Stimulated activated CD4-positive, alpha-beta T cell treated with anti-CD3 and anti-CD28 coated beads, Interleukin-4, amount 100 ng/mL, for 1 hour (primary cell): ENCODE measurements at regions not wholly inside any gene's neighbourhood (a gene's known extent, or its start where the extent isn't known, plus 50 kb on each side); places are given as distances from the start of the nearest gene placed in this dataset.
"Not testable (repeated sequence)": the region's sequence is repeated elsewhere in the genome, so short reads cannot be mapped to it uniquely, and the experiment has no call there.

Experiments used
- DNase-seq: peaks from one replicate; pipeline ENCODE4 v3.0.0-alpha.2; 2020

DNA sequence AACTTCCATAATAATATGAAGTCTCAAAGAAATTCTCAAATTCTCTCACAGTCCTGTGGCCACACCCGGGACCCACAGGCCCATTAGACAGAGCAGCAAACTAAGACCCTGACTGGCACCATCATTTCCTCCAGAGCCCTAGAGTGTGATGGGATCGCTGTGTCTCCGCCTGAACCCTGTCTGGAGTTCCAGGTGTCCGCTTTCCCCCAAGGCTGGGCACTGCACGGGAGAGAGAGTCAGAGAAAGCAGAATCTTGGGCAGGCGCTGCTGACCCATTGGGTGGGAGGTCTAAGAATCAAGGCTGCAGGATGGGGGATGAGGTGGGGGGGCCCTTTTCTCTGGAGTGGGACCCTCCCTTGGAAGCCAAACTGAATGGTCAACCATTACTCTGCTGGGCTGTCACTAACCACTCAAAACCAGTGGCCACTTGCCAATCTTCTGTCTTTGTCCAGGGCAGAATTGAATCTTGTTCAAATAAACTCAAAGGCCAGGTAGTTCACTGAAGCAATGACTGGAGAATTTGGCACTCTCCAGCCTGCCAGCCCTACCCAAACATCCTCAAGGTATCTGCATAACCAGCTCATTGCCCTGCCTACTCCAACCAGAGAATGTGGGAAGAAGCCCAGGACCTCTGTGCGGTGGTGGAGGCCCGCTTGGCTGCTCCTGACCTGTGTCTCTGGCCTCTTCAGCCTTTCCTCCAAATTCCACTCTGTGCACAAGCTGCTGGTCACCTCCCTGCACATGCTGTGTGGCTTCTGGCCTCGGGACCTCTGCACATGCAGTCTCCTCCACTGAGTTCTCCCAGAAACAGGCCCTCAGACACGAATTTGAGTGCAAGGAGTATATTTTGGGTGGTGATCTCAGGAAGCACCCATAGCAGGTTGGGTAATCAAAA is 141.1 kb downstream of the CEBPB start:
- DNase-seq: no peak

DNA sequence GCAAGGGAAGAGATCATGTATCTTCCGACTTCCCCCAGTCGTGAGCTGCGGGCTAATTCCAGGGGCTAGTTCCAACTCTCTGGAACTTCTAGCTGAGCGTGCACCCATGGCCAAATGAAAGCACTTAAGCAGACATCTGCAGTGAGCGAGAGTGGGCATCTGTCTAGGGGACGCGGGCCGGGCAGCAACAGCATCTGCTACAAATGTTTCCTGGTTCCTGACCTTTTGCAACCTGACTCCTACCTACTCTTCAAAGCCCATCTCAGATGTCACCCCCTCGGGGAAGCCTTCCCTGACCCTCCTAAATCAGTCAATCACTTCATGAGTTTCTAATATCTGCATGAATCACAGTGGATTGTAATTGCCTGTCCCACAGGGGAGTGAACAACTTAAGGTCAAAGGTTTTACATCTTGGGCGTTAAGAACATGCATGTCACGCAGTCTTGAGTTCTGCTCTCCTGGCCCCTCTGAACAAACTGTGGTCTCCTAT is 141.9 kb downstream of the CEBPB start:
- DNase-seq: no peak

DNA sequence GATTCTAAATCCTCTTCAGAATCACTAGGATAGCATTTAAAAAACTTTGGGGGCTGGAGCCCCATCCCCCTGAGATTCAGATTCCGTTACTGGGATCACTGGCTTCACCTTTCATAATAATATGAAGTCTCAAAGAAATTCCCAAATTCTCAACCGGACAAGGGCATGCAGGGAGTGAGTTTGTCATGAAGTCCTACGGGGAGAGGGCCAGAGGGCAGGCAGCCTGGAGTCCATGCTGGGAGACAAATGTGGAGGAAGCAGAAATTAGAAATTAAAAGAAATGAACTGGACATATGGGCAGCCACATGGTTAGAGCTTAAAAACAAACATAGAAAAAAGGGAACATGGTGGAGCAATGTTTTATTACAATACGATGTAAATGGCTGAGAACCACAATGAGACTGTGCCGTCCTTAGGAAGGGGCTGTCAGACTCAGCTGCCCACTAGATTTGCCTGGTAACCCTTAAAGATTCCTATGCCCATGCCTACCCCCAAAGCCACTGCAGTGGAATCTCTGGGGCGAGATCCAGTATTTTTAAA is 142.6 kb downstream of the CEBPB start:
- DNase-seq: no peak

GRCh38 chr20:50333812-50334211 is 143.2 kb downstream of the CEBPB start:
- DNase-seq: no peak

DNA sequence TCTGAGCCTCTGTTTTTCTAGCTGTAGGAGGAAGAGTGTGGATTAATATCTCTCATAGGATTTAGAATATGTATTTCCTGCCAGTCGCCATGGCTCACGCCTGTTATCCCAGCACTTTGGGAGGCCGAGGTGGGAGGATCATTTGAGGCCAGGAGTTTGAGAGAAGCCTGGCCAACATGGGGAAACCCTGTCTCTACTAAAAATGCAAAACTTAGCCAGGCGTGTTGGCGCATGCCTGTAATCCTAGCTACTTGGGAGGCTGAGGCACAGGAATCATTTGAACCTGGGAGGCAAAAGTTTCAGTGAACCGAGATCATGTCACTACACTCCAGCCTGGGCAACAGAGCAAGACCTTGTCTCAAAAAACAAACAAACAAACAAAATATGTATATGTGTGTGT is 143.9 kb downstream of the CEBPB start:
- not testable (repeated sequence) for DNase-seq

GRCh38 chr20:50335105-50335504 is 144.5 kb downstream of the CEBPB start:
- no peak for DNase-seq

DNA sequence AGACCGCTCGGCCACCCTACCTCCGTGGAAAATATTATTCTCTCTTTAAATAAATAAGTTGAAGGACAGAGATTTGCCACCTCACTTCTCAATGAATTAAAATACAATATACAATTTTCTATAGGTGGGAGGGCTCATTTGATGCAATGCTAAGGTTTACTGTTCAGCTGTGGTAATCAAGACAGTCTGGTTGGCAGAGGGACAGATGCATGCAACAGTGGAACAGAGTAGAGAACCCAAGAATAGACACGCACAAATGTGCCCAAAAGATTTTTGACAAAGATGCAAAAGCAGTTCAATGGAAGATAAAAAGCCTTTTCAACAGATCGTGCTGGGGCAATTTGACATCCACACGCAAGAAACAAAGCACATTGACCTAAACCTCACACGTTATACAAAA is 145.2 kb downstream of the CEBPB start:
- no peak for DNase-seq

GRCh38 chr20:50336661-50337060 is 146.0 kb downstream of the CEBPB start:
- no peak for DNase-seq

DNA sequence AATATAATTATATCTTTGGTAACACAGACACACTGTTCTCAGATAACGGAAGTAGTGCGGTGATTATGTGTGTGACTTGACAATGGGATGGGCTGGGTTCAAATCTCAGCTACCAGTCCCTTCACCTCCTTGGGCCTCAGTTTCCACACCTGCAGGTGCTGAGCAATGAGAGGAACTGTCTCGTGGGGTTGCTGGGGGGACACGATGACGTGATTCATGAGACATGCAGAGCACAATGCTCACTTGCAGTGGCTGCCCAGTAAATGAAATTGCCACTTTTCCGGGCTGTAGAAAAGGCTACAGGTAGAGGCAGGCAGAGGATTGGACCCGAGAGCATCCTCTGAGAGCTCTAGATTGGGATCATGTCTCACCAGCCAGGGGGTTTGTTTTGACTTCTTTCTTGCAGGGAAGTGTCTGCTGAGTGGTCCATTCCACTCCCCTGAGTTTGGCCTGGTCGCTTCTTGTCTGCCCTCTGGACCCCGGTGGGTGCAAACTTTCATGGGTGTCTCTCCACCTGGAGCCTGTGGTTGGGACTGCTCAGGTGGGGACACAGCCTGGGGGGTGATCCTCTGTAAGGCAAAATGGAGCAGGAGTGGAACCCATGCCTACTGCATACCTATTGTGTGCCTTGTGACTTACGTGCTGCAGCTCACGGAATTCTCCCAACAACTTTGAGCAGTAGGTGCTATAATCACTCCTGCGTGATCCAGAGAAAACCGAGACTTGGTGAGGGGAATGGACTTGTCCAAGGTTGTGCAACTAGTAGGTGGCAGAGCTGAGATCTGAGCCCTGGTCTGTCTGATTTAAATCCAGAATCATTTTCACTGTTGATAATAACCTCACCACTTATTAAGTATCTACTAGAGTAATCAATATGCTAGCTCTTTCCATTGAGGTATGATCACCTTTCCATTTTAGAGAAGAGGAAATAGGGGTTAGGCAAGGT is 147.2 kb downstream of the CEBPB start:
- no peak for DNase-seq

- peak; percentile 48 for DNase-seq
Measured at GRCh38 chr20:50338479-50339391, 148.1 kb downstream of the CEBPB start.

DNA sequence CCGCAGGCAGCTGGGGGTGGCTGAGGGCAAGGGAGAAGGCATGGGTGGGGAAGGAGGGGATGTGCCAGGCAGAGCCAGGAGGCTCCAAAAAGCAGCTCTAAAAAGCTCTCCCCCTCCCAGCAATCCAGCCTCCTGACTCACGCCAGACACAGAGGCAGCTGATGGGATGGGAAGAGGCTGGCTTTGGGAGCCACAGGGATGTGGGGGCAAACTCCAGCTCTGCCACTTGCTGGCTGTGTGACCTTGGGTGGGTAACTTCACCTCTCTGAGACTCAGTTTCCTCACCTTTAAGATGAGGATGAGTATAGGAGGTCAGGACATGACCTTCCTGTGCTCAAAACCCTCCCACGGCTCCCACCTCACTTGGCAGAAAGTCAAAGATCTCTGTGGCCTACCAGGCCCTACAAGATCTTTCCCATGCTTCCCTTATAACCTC is 148.9 kb downstream of the CEBPB start:
- DNase-seq: no peak

GRCh38 chr20:50340541-50340940 is 149.9 kb downstream of the CEBPB start:
- DNase-seq: no peak

DNA sequence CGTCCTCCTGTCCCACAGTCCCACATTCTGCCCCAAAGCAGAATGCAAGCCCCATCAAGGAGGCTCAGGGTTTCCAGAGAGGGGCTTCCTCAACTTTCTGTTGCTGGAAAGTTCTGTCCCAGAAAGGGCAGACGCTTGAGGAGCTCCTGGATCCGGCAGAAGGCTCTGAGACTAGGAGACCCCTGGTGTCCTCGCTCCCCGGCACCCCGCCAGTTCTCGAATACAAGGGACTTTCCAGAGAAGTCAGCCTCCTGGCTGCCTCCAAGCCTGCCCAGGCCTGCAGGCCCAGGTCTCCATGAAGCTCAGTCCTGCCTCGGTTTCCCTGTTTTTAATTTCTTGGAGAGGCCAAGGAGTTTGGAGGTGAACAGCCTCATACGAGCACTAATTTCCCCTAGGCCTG is 150.4 kb downstream of the CEBPB start:
- DNase-seq: no peak

DNA sequence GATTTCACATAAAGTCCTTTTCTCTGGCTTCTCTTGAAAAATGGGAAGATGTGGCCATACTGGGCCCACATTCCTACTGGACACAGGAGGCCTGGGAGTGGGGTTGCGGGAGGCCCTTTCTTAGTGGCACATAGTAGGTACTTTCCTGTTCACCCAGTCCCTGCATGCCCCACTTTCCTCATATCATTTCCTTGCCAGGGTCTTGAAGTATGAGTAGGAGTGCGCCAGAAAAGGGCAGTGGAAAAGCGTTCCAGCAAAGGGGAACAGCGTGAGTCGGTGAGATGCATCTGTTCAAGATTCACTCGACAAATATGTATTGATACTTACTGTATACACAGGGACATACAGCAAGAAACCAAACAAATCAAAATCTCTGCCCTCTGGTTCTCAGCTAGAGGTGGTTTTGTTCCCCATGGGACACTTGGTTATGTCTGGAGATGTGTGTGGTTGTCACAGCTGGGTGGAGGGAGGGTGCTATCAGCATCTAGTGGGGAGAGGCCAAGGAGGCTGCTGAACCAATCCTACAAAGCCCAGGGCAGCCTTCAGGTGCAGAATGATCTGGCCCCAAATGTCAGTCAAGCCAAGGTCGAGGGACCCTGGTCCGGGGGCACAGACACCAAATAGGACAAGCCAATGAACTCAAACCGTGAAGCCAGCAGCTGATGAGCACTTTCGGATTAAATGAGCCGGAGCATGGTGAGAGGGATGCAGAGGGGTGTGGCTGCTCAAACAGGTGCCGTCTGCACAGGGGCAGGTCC is 151.4 kb downstream of the CEBPB start:
- no peak for DNase-seq

GRCh38 chr20:50342638-50343102 is 152.0 kb downstream of the CEBPB start:
- no peak for DNase-seq

DNA sequence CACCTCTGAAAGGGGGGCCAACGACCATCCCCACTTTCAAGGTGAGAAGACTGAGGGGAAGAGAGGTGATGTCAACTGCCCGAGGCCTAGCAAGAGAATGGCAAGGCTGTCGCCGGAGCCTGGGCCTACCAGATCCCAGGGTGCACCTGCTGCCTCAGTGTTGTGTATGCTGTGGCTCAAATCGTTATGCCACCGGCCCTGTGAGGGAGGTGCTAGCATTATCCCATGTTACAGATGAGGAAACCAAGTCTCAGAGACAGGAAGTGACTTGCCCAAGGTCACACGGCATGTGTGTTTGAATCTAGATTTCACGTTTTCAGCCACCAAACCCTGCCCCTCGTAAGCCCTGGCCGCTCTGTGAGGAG is 152.5 kb downstream of the CEBPB start:
- no peak for DNase-seq

DNA sequence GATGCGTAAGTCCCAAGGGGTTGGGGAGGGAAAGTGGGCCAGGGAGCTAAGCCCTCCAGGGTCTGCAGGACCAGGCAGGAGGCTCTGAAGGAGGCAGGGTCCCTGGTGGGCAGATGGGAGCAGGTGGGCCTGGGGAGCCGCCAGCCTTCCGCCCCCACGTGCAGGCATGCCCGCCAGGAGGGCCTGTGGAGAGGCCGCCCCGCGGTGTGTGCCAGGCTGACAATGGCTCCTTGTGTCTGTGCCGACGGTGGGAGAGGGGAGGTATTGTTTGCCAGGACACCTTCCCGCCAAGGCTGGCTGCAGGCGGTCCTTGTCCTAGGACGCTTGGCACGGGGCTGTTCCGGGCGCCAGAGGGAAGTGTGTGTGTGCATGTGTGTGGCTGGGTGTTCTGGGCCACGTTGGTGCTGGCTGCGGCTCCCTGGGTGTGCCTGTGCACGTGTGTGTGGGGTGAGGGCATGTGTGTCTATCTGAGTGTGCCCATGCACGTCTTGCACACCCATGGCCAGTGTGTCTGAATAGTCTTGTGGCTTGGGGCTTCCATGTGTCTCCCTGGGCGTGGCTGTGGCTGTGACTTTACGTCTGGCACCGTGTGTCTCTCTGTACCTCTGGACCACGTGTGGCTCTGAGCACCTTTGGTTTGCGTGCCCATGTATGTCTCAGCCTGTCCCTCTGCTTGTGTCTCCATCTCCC is 153.0 kb downstream of the CEBPB start:
- no peak for DNase-seq

DNA sequence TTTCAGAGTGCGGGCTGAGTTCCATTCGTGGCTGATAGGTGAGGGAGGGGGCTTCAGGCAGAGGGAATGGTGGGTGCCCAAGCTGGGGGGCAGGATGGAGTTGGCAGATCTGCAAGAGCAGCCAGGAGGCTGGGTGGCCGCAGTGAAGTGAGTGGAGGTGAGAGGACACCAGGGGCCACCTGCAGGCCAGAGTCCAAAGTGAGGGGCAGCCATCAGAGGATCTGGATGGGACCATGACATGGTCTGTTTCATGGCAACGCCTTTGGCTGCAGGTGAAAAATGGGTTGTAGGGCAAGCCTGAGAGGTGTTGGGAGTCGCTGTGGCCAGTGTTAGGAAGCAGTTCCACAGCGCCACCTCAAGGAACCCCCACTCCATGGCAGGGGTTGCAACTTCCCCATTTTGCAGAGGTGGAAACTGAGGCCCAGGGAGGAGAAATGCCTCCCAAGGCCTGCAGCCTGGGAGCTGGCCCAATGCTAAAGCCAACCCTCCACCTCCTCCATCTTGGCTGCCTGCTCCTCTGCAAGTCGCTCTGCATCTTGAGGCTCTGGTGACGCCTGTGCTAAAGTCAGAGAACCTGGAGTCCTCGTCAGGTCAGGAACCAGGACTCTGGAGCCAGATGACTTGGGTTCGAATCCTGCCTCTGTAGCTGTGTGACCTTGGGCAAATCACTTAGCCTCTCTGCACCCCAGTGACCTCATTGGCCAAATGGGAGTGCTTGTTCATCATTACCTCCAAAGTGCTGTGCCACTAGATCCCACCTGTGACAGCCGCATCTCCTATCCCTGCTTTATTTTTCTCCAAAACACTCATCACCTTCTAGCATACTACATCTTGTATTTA is 153.8 kb downstream of the CEBPB start:
- DNase-seq: no peak

DNA sequence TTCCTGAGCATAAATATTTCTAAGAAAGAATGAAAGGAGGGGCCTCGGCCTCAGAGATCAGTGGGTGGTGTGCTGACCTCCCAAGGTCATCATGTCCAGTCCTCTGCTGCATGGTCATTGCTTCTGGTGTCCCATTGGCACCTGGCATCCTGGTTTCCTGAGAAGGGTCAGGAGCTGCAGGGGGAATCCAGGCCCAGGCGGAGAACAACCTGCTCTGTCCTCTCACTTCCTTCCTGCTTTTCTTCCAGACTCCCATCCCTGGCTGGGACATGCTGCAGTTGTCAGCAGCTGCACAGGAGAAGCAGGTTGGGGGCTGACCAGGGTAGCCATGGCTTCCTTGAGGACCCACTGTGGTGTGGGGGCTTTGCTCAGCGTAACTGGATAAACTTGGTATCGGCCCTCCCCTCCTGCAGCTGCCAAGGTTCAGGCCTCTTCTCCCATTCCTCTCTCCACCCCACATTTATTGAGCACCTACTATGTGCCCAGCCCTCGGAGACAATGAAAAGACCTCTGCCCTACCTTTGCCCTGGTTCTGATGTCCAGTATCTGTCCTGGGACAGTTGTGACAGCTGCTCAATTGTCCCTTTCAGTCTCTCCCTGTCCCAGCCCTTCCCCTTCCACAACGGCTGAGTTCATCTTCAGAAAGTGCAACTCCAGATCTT is 155.2 kb downstream of the CEBPB start:
- no peak for DNase-seq
